A549 (cell line): ENCODE measurements at regions not wholly inside any gene's neighbourhood (a gene's known extent, or its start where the extent isn't known, plus 50 kb on each side); places are given as distances from the start of the nearest gene placed in this dataset.

Source experiments
- MYC ChIP-seq: IDR thresholded peaks from 2 replicates; pipeline ENCODE4 v1.6.1; 2012; ENCODE audit warnings: mild to moderate bottlenecking, inconsistent platforms, low read length, improper control_type of control experiment, borderline replicate concordance
- POLR2A ChIP-seq: IDR thresholded peaks from 2 replicates; pipeline ENCODE4 v1.6.1; 2012; ENCODE audit warnings: mild to moderate bottlenecking, low read length
- TF ChIP-seq, protein P1 (sequence below): fragments of >200 bp; sonication (Bioruptor Twin); formaldehyde crosslinking; IDR thresholded peaks from 3 replicates; pipeline ENCODE4 v1.5.1; 2016
- TF ChIP-seq, protein P2 (sequence below): fragments of 200-600 bp; sonication (generic); IDR thresholded peaks from 2 replicates; pipeline ENCODE4 v1.6.1; 2016; ENCODE audit warnings: antibody characterized with exemption, mild to moderate bottlenecking, moderate library complexity
- TF ChIP-seq, protein P3 (sequence below): fragments of 450-650 bp; IDR thresholded peaks from 2 replicates; pipeline ENCODE4 v1.6.1; 2014; ENCODE audit warnings: antibody characterized with exemption
- TF ChIP-seq, protein P4 (sequence below): IDR thresholded peaks from 2 replicates; pipeline ENCODE4 v1.6.1; 2012

DNA sequence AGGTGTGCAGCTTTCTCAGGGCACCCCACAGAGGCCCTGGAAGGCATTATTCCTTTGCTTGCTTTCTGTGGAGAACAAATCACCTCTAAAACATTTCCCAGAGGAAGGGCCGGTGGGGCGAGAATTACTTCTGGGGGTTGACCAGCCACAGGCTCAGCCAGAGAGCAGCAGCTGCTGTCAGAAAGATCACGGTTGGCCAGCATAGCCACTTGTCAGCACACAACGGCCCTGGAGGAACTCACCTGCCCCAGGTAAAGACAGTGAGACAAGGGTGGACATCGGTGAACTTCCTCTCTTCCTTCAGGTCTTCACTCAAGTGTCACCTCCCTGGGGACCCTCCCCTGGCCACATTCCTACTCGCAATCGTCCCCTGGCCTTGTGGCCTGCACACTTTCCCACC lies 69.5 kb upstream of the CLDN14 start:
- TF ChIP-seq, protein P1, sequence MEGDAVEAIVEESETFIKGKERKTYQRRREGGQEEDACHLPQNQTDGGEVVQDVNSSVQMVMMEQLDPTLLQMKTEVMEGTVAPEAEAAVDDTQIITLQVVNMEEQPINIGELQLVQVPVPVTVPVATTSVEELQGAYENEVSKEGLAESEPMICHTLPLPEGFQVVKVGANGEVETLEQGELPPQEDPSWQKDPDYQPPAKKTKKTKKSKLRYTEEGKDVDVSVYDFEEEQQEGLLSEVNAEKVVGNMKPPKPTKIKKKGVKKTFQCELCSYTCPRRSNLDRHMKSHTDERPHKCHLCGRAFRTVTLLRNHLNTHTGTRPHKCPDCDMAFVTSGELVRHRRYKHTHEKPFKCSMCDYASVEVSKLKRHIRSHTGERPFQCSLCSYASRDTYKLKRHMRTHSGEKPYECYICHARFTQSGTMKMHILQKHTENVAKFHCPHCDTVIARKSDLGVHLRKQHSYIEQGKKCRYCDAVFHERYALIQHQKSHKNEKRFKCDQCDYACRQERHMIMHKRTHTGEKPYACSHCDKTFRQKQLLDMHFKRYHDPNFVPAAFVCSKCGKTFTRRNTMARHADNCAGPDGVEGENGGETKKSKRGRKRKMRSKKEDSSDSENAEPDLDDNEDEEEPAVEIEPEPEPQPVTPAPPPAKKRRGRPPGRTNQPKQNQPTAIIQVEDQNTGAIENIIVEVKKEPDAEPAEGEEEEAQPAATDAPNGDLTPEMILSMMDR: no peak
- TF ChIP-seq, protein P2, sequence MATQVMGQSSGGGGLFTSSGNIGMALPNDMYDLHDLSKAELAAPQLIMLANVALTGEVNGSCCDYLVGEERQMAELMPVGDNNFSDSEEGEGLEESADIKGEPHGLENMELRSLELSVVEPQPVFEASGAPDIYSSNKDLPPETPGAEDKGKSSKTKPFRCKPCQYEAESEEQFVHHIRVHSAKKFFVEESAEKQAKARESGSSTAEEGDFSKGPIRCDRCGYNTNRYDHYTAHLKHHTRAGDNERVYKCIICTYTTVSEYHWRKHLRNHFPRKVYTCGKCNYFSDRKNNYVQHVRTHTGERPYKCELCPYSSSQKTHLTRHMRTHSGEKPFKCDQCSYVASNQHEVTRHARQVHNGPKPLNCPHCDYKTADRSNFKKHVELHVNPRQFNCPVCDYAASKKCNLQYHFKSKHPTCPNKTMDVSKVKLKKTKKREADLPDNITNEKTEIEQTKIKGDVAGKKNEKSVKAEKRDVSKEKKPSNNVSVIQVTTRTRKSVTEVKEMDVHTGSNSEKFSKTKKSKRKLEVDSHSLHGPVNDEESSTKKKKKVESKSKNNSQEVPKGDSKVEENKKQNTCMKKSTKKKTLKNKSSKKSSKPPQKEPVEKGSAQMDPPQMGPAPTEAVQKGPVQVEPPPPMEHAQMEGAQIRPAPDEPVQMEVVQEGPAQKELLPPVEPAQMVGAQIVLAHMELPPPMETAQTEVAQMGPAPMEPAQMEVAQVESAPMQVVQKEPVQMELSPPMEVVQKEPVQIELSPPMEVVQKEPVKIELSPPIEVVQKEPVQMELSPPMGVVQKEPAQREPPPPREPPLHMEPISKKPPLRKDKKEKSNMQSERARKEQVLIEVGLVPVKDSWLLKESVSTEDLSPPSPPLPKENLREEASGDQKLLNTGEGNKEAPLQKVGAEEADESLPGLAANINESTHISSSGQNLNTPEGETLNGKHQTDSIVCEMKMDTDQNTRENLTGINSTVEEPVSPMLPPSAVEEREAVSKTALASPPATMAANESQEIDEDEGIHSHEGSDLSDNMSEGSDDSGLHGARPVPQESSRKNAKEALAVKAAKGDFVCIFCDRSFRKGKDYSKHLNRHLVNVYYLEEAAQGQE: no peak
- no peak for TF ChIP-seq POLR2A
- TF ChIP-seq, protein P3, sequence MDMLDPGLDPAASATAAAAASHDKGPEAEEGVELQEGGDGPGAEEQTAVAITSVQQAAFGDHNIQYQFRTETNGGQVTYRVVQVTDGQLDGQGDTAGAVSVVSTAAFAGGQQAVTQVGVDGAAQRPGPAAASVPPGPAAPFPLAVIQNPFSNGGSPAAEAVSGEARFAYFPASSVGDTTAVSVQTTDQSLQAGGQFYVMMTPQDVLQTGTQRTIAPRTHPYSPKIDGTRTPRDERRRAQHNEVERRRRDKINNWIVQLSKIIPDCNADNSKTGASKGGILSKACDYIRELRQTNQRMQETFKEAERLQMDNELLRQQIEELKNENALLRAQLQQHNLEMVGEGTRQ: no peak
- TF ChIP-seq, protein P4, sequence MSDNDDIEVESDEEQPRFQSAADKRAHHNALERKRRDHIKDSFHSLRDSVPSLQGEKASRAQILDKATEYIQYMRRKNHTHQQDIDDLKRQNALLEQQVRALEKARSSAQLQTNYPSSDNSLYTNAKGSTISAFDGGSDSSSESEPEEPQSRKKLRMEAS: no peak
- no peak for TF ChIP-seq MYC
